NCI-H1436 (cell line): ENCODE measurements at regions not wholly inside any gene's neighbourhood (a gene's known extent, or its start where the extent isn't known, plus 50 kb on each side); places are given as distances from the start of the nearest gene placed in this dataset.
"Not testable (repeated sequence)": the region's sequence is repeated elsewhere in the genome, so short reads cannot be mapped to it uniquely, and the experiment has no call there.

Experiments used
- DNase-seq: peaks from one replicate; lab custom pipeline; 2025; lab: John Stamatoyannopoulos, UW

DNA sequence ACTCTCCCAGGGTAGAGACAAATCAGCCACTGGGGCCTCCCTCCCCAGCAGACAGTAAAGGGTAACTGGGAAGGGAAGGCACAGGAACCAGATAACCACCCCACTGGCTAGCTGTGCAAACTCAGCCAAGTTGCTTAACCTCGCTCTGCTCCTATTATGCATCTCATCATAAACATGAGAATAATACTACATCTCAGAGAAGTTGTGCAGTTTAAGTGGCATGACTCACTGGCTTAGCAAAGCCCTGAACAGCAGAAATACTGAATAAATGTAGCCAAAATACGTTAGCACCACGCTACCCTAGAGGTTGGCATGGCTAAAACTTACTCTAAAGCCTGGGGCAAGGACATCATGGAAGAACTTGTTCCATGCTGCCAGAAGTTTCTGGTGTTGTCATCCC, 128.1 kb upstream of the ANK3 start:
- no peak for DNase-seq

DNA sequence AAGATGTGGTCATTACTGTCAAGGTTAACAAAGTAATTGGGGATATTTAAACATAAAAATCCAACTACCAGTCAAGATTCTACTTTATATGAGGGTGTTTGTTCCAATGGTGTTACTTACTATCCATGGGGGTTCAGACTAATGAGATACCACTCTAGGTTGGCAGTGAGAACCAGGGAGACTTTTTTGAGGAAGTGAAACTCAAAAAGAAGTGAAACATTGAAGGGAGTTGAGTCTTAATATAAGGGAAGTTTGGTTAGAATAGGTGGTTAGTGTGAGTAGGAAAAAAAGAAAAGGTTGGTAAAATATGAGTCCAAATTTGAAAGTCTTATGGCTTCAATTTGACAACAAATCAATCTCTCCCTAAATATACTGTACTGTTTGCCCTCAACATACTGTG, 123.6 kb upstream of the ANK3 start:
- no peak for DNase-seq

DNA sequence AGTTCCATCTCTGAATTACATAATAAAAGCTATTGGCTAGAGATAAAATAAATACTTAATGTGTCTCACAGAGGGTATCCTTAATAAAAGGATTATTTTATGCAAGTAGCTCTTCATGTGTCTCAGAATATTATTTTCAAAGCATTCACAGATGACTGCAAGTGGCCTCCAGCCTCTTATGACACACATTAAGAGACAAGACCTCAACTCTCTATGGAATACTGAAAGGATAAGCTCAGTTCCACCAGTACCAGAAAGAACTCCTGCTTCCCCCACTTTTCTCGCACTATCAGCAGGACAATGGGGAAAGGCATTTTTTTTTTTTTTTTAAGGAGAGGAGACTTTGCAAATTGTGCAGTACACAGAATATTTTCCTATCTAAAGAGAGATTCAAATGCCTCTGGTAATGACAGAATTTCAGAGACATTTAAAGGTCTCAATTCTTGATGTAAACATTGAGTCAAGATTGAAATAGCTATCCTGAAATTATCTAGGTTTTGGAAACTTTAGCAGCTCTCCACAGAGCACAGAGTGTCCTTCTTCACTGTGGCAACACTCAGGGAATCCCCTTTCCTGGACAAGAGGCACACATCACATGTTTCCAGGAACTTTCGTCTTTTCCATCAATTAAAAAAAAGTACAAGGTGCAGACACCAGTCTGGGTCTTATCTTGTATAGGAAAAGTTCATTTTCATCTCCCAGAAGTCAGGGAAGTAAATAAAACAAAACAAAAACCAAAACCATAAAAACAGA, 122.0 kb upstream of the ANK3 start:
- no peak for DNase-seq

DNA sequence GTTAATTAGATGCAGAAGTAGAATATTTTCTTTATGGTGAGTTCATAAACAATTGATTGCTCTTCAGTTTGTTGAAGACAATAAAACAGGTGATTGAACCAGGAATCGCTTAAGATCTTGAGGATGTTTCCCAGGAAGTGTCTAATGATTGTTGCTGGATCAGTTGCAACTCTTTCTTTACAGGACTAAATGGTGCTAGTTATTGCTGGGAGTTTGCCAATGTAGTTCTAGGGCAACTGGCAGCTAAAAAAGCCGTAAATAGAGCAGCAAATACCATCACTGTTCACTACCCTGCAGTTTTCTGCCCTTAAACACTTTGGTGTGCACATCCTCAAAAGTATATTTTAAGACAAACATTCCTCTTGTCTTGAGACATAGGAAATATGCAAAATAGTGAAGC, 119.2 kb upstream of the ANK3 start:
- no peak for DNase-seq

DNA sequence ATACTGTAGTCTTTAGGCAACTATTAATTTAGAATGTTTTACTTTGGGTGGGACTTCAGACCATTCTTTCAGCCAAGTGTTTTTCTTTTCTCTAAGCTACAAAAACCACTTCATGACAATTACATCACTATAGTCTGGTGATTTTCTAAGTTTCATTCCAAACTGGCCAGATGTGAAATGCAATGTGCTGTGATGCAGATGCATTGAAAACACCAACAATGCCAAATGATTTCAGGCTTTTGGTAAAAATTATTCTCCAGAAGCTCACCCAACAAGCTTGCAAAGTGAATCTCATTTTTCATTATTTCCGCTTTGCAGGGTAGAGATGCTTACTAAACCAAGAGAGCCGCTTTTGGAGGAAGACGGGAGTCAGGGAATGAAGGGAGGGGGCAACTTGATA, 118.4 kb upstream of the ANK3 start:
- no peak for DNase-seq

DNA sequence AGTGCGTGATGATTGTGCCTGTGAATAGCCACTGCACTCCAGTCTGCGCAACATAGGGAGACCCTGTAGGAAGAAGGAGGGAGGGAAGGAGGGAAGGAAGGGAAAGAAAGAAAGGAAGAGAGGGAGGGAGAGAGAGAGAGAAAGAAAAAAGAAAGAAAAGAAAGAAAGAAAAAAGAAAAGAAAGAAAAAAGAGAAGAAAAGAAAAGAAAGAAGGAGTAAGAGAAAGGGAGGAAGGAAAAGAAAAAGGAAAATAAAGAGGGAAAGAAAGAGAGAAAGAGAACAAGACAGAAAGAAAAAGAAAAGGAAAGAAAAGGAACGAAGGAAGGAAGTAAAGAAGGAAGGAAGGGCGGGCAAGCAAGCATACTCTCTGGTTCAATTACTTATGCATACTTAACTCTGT, 112.9 kb upstream of the ANK3 start:
- no peak for DNase-seq

DNA sequence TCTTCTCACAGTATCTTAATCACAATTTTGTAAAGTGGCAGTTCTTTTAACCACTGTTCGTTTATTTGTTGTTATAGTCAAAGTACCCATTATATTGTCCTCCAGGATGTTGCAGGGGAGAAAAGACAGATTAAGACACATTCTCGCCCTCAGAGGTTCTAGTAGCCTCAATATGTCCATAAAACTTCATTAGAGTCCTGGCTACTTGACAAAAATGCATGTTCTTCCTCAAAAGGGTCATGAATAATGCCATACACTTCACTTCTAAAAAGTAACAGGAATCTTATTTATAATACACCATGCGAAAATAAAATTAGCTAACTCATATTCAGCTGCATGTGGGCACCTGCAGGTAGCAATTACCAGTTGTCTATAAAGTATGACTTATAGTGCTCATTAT, 109.3 kb upstream of the ANK3 start:
- no peak for DNase-seq

DNA sequence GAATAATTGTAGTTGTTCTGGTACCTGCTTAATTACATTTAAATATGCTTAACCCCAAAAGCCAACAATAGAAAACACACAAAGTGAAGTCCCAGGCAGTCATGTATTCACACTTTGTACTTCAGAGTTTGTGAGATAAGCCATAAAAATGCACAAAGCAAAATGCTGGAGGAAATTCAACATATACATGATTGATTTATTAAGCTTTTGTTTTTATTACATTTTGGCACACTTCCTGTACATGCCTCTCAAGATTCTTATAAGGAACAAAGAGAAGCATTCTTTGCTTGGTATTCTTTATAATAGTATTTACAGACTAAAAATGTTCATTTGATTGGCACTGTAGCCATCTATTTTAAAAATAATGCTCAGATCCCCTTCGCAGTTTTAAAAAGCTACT, 107.7 kb upstream of the ANK3 start:
- DNase-seq = no peak

DNA sequence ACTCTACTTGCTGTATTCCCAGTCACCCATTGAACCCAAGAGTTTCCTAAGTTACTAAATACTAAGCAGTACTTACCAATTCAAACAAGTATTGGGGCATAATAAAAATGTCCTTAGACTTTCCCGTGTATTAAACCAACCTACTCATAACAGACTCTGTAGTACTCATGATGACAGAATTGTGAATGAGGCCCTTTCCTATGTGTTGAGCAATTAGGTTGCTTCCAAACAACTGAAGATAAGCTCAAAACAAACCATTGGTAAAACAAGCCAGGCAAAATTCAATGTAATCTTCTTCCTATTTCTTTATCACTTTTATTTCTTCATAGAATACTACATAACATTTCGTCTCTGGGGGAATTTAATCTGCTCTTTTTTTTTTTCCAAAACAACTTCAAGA, 106.5 kb upstream of the ANK3 start:
- no peak for DNase-seq

DNA sequence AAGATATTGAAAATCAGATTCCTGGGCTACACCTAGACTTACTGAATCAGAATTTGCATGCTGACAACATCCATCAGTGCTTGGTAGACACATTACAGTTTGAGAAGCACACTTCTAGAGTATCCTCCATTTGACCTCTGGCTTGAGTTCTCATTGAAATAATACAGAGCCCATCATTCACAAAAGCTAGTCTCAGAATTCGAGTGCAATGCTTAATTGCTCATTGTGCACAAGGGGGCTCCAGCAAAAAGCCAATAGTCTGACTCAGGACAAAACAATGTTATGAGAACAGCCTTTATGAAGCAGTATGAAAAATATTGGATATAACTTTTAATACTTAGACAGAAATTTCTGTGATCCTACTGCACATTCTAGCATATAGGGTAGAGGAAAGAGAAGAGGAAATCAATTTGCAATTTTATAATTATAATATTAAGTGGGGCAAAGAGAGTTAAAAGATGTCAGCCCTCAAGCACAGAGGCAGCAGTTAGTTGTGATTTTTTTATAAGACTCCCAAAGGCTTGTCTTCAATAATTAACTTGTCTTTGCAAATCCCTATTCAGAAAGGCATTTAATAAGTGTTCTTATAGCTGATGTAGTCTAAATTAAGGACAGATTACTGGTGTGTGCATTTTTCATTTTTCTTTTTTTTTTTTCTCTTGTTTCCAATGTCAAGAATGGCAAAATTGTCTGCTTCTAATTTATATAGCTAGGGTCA, 105.8 kb upstream of the ANK3 start:
- DNase-seq = no peak

DNA sequence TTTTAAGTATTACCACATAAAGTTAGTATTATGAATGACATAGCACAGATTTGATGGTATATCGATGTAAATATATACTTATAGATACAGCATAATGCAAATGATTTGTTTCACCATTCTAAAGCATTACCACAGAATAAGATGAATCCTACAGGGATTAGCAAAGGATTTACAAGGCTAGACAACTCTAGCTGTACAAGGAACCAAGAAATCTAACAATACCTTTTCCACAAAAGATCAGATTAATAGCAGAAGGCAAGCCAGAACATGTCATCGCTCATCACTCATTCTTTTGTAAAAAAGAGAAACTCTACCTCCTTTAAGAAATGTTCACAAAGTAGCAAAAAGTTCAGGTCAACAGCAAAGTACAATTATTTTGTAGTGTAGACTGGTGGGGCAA, 105.1 kb upstream of the ANK3 start:
- no peak for DNase-seq

DNA sequence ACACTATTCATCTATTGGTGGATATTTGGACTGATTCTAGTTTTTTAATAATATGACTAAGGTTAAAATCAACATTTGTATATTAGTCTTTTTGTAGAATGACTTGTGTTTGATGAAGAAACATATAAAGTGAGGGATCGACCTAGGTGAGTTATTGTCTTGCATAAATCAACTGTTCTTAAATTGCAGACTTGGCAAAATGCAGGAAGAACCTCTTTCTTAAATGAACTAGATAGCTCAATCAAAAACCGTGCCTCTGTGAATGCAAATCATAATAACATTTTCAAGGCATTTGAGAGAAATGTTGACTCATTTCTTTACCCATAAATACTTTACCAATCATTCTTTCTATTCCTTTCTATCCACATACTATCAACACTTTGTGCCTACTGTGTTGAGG, 101.5 kb upstream of the ANK3 start:
- DNase-seq = no peak

DNA sequence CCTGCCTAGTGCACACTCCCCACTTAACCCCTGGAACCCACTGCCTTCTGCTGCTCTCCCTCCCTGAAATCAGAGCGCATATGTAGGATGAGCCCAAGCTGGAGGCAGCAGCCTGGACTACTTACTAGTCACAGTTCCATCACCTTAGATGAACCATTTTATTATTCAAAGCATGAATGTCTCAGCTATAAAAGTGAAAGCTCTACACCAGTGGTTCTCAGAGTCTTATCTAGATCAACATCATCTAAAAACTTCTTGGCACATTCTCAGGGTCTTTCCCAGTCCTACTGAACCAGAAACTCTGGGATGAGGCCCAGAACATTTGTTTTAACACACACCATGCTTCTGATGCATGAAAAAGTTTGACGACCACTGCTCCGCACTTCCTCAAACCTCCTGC, 100.3 kb upstream of the ANK3 start:
- no peak for DNase-seq

DNA sequence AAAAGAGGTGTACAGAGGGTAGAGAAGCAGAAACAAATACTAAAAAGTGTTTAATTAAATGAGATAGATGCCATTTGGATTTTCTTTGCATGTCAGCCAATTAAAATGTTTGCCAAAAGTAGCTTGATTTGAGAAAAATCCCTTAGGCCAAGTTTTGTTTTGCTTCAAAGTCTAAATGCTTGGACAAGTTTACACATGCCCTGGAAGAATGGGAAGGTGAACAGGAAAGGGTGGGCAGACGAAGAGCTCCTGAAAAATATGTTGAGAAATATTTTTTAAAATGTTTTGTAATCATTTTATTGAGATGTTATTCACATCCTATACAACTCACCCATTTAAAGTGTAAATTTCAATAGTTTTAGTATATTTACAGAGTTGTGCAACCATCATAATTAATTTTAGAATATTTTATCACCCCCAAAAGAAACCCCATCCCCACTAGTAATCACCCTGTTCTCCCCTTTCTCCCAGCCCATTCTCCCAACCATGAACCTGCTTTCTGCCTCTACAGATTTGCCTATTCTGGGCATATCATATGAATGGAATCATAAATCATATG, 98.5 kb upstream of the ANK3 start:
- DNase-seq = no peak

DNA sequence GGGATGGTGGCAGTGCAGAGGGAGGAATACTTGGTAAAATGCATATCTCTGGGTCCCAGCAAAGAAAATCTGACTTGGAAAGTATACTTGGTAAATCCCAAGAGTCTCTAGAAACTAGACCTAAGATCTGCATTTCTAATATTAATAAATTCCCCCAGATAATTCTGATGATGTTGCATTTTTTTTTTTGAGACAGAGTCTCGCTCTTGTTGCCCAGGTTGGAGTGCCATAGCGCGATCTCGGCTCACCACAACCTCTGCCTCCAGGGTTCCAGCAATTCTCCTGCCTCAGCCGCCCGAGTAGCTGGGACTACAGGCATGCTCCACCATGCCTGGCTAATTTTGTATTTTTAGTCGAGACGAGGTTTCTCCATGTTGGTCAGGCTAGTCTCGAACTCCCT, 97.9 kb upstream of the ANK3 start:
- DNase-seq = no peak

DNA sequence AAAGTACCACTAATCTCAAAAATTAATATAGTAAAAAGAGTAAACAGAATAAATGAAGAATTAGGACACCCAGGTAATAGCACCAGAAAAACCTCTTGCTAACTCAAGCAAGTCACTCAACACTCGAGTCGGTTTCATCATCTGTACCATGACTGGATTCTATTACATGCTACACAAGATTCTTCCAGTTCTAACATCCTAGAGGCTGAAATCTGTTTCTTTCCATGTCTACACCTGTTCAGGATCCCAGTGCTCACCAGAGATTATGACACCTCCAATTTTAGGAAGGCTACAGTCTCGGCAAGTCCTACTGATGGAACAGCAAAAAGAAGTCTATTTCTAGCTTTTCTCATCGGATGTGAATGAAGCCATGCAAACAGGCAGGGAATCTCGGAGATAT, 95.3 kb upstream of the ANK3 start:
- no peak for DNase-seq

DNA sequence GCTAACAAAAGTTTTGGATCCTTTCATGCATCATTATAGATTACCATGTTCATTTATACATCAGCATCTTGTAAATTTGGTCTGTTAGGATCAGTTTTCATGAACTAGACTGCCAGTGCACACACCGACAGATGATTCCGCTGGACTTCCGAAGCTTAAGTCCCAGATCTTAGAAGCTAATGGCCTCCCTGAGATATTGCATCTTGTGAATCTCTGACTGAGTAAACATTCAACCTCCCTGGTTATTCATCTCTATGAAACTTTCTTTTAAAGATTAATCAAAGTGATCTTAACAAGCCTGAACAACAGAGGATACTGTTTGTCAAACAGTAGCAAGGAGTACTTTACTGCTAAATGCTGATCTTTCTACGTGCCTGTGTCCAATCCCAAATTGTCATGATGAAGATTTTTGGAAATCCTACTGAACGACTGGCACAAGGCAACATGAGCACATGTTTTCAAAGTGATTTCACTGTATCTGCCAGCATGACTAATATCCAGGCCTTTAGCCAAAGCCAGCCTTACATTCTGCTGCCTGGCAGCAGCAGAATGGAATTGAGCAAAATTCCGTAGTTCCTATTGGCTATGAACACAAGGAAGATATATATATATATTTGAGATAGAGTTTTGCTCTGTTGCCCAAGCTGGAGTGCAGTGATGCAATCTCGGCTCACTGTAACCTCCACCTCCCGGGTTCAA, 91.3 kb upstream of the ANK3 start:
- DNase-seq = no peak

DNA sequence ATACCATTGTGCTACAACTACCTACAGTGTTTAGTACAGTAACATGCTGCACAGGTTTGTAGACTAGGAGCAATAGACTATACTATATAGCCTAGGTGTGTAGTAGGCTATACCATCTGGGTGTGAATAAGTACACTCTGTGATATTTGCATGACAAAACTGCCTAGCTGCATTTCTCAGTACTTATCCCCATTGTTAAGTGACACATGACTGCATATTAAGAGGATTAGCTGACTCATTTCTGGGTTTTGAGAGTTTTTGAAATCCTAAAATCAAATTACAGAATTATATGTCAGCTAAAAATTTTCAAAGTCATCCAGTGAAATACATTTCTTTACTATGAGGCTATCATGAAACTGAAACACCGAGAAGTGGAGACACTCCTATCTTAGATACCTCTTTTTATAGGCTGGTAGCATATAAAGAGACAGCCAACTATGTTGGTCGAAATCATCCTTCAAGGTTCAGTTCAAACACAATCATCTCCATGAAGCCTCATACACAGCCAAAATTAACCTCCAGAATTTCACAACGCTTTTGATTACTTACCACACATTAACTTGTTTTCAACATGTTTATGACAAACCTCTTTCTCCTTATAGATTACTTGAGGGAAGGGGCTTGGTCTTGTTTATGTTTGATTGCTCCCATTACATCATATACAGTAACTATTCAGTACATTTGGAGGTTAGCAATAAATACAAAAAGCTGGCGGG, 89.8 kb upstream of the ANK3 start:
- no peak for DNase-seq

DNA sequence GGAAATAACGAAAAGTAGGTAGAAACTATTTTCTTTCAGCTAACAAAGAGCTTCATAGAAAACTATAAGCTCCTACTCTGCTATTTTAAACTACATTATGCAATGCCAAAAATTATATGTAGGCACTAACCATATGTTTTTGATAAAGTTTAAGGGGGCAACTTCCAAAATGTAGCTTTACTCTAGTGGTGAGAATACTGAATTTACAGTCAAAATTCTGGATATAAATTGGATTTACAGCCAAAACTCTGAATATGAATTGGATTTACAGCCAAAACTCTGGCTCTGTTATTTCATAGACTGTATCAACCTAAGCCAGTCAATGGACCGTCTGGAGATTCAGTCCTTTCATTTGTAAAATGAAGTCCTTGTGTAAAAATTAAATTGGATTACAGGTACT, 86.8 kb upstream of the ANK3 start:
- DNase-seq = no peak

DNA sequence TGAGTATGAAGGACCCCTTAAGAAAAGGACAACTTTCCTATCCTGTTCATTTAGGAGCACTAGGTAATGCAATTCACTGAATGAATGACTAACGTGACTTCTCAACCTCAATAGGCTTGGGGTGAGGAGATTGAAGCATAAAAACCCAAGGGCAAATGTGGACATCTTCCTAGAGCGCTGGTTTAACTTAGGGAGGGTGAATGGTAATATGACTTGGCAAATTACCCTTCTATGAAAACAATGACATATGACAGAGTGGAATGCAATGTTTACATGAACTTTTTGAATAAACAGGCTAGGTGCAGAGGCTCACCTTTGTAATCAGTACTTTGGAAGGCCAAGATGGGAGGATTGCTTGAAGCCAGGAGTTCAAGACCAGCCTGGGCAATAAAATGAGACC, 83.9 kb upstream of the ANK3 start:
- no peak for DNase-seq

DNA sequence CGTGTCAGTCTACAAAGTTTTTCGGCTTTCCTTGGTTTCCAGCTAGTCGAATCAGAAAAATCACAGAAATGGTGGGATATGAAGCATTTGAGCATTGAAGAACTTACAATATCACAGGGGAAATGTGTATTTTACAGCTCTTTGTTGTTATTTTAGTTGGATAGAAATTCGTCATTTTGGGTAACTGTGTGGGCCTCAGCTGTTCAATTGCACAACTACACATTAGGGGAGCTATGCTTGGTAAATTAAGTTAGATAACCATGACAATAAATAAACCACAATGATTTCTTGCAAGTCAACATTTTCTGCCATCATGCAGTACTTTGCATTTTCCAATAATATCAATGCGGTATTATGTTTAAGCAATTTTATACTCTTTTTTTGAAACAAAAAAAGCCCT, 80.4 kb upstream of the ANK3 start:
- DNase-seq = no peak

DNA sequence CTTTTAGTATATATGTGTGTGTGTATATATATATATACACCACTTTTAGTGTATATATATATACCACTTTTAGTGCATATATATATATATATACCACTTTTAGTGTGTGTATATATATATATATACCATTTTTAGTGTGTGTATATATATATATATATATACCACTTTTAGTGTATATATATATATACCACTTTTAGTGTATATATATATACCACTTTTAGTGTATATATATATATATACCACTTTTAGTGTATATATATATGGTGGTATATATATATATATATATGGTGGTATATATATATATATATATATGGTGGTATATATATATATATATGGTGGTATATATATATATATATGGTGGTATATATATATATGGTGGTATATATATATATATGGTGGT, 79.5 kb upstream of the ANK3 start:
- DNase-seq = not testable (repeated sequence)

DNA sequence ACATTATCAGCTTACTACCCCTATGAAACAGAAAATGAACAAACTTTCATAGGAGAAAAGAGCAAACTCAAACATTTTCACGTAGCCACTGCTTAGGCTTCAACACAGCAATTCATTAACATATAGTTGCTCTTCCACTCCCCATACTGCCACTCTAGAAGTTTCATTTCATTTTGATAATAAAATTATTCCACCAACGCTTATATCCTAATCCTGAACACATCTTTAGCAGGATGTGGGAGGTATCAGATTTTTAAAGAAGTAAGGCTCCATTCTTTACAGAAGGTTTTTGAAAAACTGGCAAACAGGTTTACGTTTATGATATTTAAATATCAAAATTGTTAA, 77.5 kb upstream of the ANK3 start:
- DNase-seq = no peak
